K562 (cell line): ENCODE measurements at regions not wholly inside any gene's neighbourhood (a gene's known extent, or its start where the extent isn't known, plus 50 kb on each side); places are given as distances from the start of the nearest gene placed in this dataset.
A peak's percentile ranks its signal among the peaks of the same experiment; 100 is the strongest.

ENCODE experiments used
- BRF2 ChIP-seq: IDR thresholded peaks from 3 replicates; pipeline ENCODE4 v1.6.1; 2011; ENCODE audit warnings: borderline replicate concordance, mild to moderate bottlenecking; ENCODE audit not compliant: insufficient read length, insufficient read depth
- CREM ChIP-seq: IDR thresholded peaks from 2 replicates; pipeline ENCODE4 v1.6.1; 2014; ENCODE audit warnings: antibody characterized with exemption, low read depth
- DIDO1 ChIP-seq: fragments of 450-650 bp; IDR thresholded peaks from 2 replicates; pipeline ENCODE4 v1.6.1; 2016; ENCODE audit warnings: low read depth, missing biosample characterization, missing genetic modification characterization
- E2F5 ChIP-seq: sonication (generic); formaldehyde crosslinking; IDR thresholded peaks from 2 replicates; pipeline ENCODE4 v1.8.0; 2022; ENCODE audit warnings: mild to moderate bottlenecking, missing genetic modification reagents
- E4F1 ChIP-seq: fragments of 250-450 bp; sonication (Bioruptor Pico); IDR thresholded peaks from 2 replicates; pipeline ENCODE4 v1.5.0; 2021; ENCODE audit warnings: mild to moderate bottlenecking, borderline replicate concordance
- FOXJ3 ChIP-seq: sonication (generic); formaldehyde crosslinking; IDR thresholded peaks from 2 replicates; pipeline ENCODE4 v1.4.0; 2020; ENCODE audit warnings: mild to moderate bottlenecking, missing genetic modification reagents
- GABPB2 ChIP-seq: fragments of 250-450 bp; sonication (Bioruptor Pico); conservative IDR thresholded peaks from 2 replicates; pipeline ENCODE4 v1.5.1; 2021; ENCODE audit warnings: mild to moderate bottlenecking
- LARP7 ChIP-seq: fragments of 450-650 bp; IDR thresholded peaks from 2 replicates; pipeline ENCODE4 v1.6.1; 2016
- MAZ ChIP-seq, 2 experiments: fragments of 450-650 bp in 1 of 2; sonication (generic) in 1 of 2; formaldehyde crosslinking; IDR thresholded peaks in 1 of 2; conservative IDR thresholded peaks in 1 of 2; 2 replicates each; pipeline versions ENCODE4 v1.4.0 to v1.5.0; 2020; ENCODE audit warnings: mild to moderate bottlenecking in 1 of 2, missing genetic modification reagents in 1 of 2
- MTA1 ChIP-seq: fragments of 450-650 bp; IDR thresholded peaks from 2 replicates; pipeline ENCODE4 v1.6.1; 2017; ENCODE audit warnings: borderline replicate concordance
- NFYB ChIP-seq: IDR thresholded peaks from 2 replicates; pipeline ENCODE4 v1.6.1; 2011; ENCODE audit warnings: mild to moderate bottlenecking, moderate library complexity; ENCODE audit not compliant: insufficient read length; ENCODE audit errors: extremely low read depth
- RBFOX2 ChIP-seq: fragments of 200-400 bp; formaldehyde crosslinking; IDR thresholded peaks from 2 replicates; pipeline ENCODE4 v1.6.1; 2017; ENCODE audit warnings: low read depth, mild to moderate bottlenecking, low read length, moderate library complexity
- SETDB1 ChIP-seq: IDR thresholded peaks from one replicate; pipeline ENCODE4 v1.6.1; 2012; ENCODE audit warnings: low read length, control low read depth, inconsistent platforms
- SFPQ ChIP-seq: fragments of 200-400 bp; formaldehyde crosslinking; IDR thresholded peaks from 2 replicates; pipeline ENCODE4 v1.6.1; 2017; ENCODE audit warnings: mild to moderate bottlenecking, low read depth, low read length, moderate library complexity
- TAF7 ChIP-seq: fragments of 450-650 bp; IDR thresholded peaks from 2 replicates; pipeline ENCODE4 v1.6.1; 2016; ENCODE audit warnings: missing genetic modification characterization, missing compliant biosample characterization
- TCF3 ChIP-seq: sonication (generic); formaldehyde crosslinking; IDR thresholded peaks from 2 replicates; pipeline ENCODE4 v1.4.0; 2020; ENCODE audit warnings: mild to moderate bottlenecking, missing genetic modification reagents
- TRIM28 ChIP-seq: fragments of 450-650 bp; IDR thresholded peaks from 2 replicates; pipeline ENCODE4 v1.6.1; 2017
- XRCC5 ChIP-seq: fragments of 200-400 bp; formaldehyde crosslinking; IDR thresholded peaks from 2 replicates; pipeline ENCODE4 v1.6.1; 2017; ENCODE audit warnings: low read depth, mild to moderate bottlenecking, low read length
- YBX1 ChIP-seq: fragments of 450-650 bp; IDR thresholded peaks from 2 replicates; pipeline ENCODE4 v1.7.1; 2016; ENCODE audit warnings: mild to moderate bottlenecking
- ZNF212 ChIP-seq: fragments of 450-650 bp; formaldehyde crosslinking; IDR thresholded peaks from 2 replicates; pipeline ENCODE4 v1.4.0; 2020; ENCODE audit warnings: mild to moderate bottlenecking
- ZNF561 ChIP-seq: fragments of 450-650 bp; formaldehyde crosslinking; conservative IDR thresholded peaks from 2 replicates; pipeline ENCODE4 v1.4.0; 2020; ENCODE audit warnings: mild to moderate bottlenecking, moderate library complexity
- ZNF696 ChIP-seq: fragments of 250-450 bp; sonication (Bioruptor Pico); conservative IDR thresholded peaks from 2 replicates; pipeline ENCODE4 v1.4.0; 2020; ENCODE audit warnings: mild to moderate bottlenecking, moderate library complexity

GRCh38 chr7:106717955-106718871 is 57.3 kb upstream of the CCDC71L start (continued):
- TF ChIP-seq DIDO1 (peak; percentile 58; the same call in 1 of the 2 replicates), SFPQ (no peak), ZNF561 (CRISPR knock-in tag) (no peak), XRCC5 (no peak), ZNF212 (CRISPR knock-in tag) (no peak), E4F1 (CRISPR knock-in tag) (no peak), TCF3 (CRISPR knock-in tag) (peak; percentile 77), ZNF696 (CRISPR knock-in tag) (no peak), CREM (peak; percentile 82), BRF2 (no peak), NFYB (no peak), YBX1 (no peak), TAF7 (tag) (no peak), GABPB2 (CRISPR knock-in tag) (no peak), E2F5 (CRISPR knock-in tag) (no peak), TRIM28 (no peak), LARP7 (no peak), MAZ (CRISPR knock-in tag; conservative IDR thresholded peaks at IDR 0.05 in 1 of 2, IDR thresholded peaks at IDR 0.05 in 1 of 2) (peak; percentile 27 to 39; a peak in 2 of 4 replicates), FOXJ3 (CRISPR knock-in tag) (no peak), RBFOX2 (no peak), MTA1 (no peak; the same call in 1 of the 2 replicates), SETDB1 (no peak)
